HG03558 (cell line): ENCODE measurements at regions not wholly inside any gene's neighbourhood (a gene's known extent, or its start where the extent isn't known, plus 50 kb on each side); places are given as distances from the start of the nearest gene placed in this dataset.

Experiments used
- ATAC-seq: cut with Tn5 transposase; IDR thresholded peaks from one replicate; pipeline ENCODE4 v1.9.1; 2021; ENCODE audit warnings: moderate number of reproducible peaks; ENCODE audit not compliant: unreplicated experiment; ENCODE audit errors: extremely low read depth

DNA sequence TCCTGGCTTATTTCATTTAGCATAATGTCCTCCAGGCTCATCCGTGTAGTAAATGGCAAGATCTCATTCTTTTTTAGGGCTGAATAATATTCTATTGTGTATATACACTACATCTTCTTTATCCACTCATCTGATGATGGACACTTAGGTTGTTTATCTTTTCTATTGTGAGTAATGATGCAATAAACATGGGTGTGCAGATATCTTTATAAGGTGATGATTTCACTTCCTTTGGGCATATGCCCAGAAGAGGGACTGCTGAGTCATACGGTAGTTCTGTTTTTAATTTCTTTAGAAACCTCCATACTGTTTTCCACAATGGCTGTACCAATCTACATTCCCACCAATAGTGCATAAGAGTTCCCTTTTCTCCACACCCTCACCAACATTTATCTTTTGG, 317.6 kb upstream of the CNKSR2 start:
- ATAC-seq: no peak

DNA sequence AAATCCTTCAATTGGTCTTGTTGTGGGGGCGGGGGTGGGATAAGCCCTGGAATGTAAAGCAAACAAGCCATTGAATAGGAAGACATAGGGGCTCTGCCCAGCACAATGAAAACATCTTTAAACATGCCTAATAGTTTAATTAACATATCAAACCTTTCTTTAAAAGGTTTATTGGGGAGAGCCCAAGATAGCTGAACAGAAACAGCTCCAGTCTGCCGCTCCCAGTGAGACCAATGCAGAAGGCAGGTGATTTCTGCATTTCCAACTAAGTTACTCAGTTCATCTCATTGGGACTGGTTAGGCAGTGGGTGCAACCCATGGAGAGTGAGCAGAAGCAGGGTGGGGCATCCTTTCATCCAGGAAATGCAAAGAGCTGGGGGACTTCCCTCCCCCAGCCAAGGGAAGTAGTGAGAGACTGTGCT, 327.2 kb upstream of the CNKSR2 start:
- ATAC-seq: no peak

DNA sequence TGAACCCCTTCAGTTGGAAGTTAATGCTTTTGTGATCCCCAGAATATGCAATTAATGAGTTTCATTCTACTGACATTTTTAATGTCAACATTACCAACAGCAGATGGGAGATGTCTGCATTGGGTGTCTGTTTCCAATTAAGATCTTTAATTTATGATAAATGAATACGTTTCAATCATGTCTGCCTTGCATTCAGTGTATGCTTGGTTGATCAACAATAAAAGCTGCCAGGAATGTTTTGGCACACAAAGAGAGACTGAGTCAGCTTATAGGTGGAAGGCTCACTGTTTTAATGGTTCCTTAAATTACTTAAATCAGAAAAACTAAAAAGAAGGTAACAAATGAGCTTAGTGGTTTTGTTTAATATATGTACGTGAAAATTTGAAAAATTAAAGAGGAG, 359.9 kb upstream of the CNKSR2 start:
- ATAC-seq: no peak

DNA sequence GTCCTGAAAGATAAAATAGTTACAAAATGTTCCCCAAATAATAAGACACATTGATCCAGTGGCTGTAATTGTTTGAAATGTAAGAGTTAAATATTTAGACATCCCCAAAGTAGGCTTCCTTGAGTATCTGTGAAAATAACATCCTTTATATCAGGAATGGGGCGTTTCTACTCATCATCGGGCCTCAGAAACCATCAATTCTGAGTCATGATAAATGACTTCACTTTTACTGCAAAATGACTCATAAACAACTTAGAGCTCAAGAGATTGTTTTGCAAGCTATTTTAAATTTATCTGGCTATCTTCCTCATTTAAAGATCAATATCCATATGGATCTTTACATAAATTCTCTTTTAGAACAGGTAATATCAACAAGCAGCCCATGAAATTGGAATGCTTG, 369.4 kb upstream of the CNKSR2 start:
- ATAC-seq: no peak

DNA sequence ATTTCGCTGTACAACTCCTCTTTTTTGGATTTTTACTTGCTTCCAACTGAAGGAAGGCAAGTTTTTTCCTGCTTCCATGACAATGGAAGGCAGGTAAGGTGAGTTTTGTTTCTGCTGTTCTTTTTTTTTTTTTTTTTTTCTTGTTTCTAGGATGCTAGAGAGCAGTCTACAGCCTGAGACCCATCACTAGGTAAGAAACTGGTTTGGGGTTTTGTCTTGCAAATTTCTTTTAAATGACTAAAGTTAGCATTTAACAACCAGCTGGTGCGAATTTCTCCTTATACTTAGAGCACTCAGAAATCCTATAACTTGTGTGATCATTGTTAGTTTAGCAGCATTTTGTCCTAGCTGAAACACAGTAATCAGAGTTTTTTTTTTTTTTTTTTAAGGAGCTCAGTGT, 378.4 kb upstream of the CNKSR2 start:
- no peak for ATAC-seq

DNA sequence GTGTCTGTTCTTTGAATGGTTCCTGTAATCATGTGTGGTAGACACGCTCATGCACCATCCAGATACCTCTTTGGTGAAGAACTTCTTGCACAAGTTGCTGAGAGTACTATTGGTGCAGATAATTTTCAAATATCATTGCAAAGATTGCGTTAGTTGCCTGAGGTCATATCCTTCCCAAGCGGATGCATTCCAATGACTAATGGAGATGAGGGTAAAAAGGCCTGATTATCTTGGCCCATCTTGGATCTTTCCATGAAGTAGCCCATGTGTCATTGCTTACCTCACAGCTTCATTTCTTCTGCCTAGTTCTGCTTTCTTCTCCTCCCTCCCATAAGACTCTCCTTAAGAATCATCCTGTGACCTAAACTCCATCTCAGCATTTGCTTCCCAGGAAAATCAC, 384.9 kb upstream of the CNKSR2 start:
- no peak for ATAC-seq

DNA sequence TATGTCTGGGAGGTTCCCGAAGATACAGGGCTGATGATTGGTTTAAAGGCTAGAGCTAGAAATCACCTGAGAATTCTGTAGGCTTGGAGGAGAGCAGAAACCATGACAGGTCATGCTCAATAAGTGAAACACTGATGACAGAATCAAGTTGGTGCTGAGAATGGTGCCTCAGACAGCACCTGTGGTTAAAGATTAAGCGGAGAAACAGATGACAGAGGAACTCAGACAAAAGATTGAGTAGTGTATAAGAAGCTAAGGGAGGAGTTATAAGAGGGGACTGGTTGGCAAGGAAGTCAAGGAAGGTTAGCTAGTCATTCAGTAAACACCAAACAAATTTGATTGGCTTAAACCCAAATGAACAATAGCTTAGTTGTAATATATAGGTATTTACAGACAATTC, 385.4 kb upstream of the CNKSR2 start:
- ATAC-seq: no peak

DNA sequence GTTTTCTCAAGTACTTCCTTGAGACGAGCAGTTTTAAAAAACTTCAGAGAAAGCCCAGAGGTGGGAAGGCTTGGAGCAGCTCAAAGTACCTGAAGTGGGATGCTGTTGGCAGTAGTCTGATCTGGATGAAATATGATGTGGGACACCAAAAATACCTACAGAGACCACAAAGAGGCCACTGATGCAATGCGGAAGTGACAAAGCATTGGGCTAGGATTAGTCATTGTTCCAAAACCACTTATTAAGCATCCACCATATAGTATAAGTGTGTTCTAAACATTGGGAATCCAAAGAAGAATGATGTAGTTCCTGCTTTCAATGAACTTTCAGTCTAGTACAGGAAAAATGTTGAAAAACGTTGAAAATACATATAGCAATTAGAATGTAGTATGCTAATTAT, 386.1 kb upstream of the CNKSR2 start:
- ATAC-seq: no peak

DNA sequence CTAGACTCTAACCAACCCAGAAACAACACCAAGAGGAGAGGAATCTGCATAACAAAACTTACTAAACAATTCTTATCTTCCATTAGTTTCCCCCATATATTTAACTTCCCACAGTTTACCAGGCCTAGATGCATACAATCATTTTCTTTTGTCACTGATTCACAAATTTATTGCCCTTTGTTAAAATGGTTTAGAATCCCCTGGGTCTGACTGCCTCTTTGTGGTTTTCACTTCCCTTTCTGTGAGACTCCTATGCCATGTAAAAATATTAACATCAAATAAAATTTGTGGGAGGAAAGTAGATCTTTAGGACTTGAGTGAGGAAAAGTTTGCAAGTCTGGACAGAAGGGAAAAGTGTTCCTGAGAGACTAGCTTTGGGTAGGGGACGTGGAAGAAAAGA, 393.8 kb upstream of the CNKSR2 start:
- ATAC-seq: no peak

DNA sequence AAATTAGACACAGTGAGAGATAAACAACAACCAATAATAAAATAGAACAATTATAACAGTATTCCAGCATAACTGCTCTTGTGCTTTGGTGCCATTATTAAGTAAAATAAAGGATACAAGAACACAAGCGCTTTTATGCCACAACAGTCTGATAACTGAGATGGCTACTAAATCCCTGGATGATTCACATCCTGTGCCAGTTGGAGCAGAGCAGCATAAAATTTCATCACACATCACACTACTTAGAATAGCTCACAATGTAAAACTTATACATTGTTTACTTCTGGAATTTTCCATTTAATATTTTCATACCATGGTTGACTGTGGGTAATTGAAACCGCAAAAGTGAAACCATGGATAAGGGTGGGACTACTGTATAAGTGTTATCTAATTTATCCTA, 399.9 kb upstream of the CNKSR2 start:
- ATAC-seq: no peak

DNA sequence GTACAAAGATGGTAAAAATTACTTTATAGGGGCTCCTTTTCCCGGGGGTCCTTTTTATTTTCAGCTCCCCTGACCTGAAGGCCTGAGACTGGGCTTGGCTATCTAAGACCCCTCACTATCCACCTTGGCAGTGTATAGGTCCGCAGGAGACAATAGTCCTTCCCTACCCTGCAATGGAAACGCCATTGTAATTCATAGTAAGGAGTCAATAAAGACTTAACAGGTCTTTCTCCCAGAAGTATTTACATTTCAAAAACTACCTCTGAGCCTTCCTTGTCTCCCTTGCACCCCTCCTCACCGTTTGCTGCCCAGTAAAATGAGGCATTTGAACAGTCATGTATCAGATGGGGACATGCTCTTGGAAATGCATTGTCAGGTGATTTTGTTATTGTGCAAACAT, 401.2 kb upstream of the CNKSR2 start:
- no peak for ATAC-seq

DNA sequence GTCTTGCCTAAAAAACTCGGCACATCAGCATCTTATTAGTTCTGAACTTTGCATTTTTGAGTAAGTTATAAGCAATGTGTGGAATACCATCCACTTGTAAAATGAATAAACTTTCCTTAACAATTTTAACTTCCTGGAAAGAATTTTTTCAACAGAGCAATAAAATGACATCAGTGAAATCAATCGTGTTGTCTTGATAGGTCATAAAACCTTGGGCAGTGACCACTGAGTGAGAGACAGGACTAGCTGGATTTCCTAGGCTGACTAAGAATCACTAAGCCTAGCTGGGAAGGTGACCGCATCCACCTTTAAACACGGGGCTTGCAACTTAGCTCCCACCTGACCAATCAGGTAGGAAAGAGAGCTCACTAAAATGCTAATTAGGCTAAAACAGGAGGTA, 403.0 kb upstream of the CNKSR2 start:
- no peak for ATAC-seq

DNA sequence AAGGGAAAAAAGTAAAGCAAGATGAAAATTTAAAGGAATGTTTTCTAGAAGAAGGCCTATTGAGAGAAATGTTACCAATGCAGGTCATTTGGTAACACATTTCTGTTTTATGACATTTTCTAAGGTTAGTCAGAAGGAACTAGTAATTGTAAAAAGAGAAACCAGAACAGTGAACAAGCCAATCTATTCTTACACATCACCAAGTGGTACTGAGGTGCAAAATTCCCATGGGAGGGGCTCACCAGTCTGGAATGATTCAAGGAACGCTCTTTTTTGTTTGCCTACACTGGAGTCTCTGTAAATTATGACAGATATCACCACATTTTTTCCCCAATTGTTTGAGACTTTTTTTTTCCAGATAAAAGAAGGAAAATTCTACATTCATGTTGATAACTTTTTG, 404.7 kb upstream of the CNKSR2 start:
- no peak for ATAC-seq

DNA sequence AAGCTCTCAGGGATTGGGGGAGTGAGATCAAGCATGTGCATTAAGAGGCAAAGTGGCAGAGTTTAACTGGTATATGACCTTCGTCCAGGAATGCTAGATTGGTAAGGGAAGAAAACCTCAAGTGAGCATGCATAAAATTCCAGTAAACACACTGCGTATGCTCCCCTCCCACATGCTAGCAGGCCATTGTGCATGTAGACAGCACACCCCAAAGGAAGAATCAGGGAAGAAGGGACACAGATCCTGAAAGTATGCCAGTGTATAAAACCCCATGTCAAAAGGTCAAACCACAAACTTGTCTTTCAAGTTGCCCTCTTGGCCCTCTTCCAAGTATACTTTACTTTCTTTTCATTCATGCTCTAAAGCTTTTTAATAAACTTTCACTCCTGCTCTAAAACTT, 405.2 kb upstream of the CNKSR2 start:
- ATAC-seq: no peak

DNA sequence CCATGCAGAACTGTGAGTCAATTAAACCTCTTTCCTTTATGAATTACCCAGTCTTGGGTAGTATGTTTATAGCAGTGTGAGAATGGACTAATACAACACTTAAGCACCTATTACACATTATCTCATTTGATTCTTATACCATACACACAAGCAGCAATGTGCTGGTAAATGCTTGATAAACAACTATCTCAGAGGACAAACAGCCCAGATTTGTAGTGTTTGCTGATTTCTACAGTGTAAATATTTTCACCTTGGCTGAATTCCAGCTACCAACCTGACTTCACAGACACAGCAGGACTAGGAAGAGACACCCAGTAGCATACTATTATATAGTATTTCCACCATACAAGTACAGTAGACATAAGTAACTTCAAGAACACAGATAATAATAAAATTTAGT, 406.5 kb upstream of the CNKSR2 start:
- no peak for ATAC-seq

DNA sequence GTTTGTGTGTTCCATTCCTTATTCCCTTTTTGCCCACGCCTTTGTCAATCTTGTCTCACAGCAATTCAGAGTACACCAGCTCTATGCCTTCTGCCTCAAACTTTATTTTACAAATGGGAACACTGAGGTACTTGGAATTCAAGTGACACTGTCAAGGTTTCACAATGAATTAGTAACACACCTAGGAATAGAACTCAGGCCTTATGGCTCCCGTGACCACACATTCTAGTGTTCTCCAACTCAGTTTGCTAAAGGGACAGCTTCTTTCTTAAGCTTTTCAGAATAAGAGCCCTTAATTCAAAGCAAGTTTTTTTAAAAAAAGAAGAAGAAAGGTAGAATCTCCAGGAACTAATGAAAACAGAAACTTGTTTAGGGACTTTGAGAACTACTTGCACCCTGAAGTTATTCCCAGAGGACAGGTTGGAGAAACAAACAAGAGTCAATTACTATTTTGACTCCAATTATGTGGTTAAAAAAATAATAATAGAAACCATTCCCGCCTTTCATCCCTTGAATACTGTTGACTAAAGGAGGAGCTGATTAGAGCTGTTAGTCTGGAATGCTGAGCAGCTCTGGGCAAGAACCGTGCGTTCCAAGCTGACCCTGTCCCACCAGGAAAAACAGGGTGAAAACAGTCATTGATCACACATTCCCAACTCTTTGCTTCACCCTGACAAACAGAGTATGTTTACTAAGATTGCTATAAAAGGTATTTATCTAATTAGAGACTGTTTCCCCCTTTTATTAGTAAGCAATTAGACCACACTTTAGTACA, 408.8 kb upstream of the CNKSR2 start:
- ATAC-seq: no peak

DNA sequence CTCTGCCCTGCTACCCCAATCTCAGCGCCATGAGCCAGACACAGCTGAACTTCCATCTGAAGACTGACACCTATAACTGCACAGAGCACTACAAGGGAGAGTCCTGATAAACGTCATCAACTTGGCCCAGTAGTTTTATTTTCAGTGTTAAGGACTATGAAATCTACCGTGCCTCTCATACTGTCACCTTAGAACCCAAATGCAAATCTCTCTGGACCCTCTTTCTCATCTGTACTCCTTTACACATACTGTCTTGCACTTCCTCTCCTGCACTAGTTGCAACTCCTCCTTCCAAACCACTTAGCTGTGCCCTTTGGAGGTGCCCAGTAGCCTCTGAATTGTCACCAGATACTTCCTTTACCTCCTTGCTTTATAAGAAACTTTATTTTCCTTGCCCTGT, 420.2 kb upstream of the CNKSR2 start:
- ATAC-seq: no peak

DNA sequence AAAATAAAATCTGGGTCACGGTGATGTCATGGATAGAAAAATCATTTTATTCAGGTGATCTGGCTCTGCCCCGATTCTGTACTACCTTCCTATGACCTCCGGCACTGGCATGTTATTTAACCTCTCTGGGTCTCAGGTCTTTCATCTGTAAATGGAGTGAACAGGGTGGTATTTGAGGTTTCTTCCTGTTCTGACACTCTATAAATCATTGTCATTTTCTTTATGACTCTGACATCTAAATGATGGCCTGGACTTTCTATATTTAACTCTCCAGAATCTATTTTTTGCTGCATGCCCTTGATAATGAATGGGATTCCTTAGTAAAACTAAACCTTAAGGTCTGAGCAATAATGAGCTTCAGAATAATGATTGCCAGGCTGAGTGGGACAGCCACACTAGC, 422.0 kb upstream of the CNKSR2 start:
- ATAC-seq: no peak

DNA sequence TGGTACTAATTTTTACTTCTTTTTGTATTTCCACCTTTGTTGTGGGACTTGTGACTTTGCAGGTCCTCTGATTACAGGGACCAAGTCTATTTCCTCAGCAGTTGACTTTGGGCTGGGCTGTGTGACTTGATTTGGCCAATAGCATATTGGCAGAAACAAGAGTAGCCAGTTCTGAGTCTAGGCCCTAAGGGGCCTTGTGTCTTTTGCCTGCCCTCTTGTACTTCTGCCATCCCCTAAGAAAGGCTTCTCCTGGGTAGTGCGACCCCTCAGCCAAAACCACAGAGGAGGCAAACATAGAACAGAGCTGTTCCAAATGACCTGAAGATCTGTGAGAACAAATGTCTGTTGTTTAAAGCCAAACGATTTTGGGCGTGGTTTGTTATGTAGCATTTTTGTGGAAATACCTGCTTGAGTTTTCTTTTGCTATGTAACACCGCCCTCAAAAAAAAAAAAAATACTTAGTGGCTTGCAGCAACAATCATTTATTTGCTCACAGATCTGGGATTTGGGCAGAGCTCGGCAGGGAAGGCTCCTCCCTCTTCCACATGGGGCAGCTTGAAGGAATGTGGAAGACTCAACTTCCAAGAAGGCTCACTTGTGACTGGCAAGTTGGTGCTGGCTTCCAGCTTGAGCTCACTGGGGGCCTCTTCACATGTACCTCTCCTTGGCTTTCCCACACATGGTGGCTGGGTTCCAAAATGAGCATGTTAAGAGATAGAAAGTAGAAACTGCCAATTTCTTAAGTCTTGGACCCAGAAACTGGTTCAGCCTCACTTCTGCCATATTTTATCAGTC, 423.0 kb upstream of the CNKSR2 start:
- no peak for ATAC-seq

DNA sequence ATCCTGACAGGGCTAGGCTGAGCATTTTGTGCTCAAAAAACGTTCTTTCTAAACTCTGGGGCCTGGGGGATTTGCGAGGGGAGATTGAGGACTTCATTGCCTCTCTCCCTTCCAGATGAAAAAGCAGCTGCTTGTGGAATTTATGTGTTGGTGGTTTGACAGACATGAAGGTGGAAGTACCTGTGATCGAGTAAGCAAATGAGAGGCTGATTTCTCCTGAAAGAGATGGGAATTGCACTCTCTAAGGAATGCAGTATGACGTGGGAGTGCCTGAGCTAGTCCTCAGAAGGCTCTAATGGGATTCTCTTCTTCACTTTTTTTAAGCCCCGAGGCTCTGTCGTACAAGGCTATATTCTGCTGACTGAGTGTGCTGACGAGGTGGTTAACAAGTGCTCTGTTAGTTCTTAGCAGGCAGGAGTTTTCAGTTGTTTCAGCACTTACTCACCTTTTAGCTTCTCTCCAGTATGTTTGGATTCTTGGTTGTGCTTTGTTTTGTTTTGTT, 426.8 kb upstream of the CNKSR2 start:
- ATAC-seq: no peak

DNA sequence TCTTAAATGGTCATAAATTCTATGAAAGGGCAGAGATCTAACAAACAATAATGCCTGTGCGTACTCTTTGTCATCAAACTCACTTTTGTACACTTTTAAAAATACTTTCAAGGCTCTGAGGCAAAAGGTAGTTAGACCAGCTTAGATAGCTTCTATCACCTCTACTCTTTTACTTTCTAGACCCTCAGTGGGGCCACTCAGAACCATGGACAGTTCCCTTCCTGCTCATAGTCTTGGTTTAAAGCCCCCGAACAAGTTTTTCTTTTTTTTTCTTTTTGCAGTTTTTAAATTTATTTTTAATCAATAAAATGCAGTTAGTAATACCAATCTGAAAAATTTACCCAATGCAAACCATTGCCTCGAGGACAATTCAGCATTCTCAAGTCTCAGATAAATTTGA, 460.5 kb upstream of the CNKSR2 start:
- ATAC-seq: no peak

DNA sequence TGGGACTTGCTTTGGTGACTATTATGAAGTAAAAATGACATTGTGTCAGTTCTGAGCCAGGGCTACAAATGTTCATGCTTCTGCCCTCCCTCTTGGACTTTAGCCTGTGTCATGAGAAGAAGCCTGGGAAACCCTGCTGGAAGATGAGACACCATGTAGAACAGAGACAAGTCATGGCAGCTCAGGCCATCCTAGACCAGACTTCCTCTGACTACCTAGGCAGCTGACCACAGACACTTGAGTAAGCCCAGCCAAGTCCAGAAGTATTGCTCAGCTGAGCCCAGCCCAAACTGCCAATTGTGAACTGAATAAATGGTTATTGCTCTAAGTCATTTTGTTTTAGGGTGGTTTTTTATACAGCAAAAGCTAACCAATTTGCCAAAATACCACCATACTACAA, 467.6 kb upstream of the CNKSR2 start:
- ATAC-seq: no peak
